Sigmoid colon (tissue), 4 donors: ENCODE measurements at regions not wholly inside any gene's neighbourhood (a gene's known extent, or its start where the extent isn't known, plus 50 kb on each side); places are given as distances from the start of the nearest gene placed in this dataset.

Experiments used
- EP300 ChIP-seq, 4 donors: sonication (generic); formaldehyde crosslinking; IDR thresholded peaks; one replicate each; pipeline ENCODE4 v1.6.1; 2017; ENCODE audit warnings: antibody characterized with exemption in 4 of 4
- POLR2A ChIP-seq, 2 donors: fragments of 450-650 bp; IDR thresholded peaks; one replicate each; pipeline ENCODE4 v1.6.1; 2016; ENCODE audit warnings: antibody characterized with exemption in 2 of 2, mild to moderate bottlenecking in 2 of 2, moderate library complexity in 2 of 2
- POLR2AphosphoS5 ChIP-seq, 4 donors: sonication (generic); formaldehyde crosslinking; IDR thresholded peaks; one replicate each; pipeline ENCODE4 v1.6.1; 2017; ENCODE audit warnings: antibody characterized with exemption in 4 of 4
- TF ChIP-seq, protein P1 (sequence below), 4 experiments: fragments of 450-650 bp in 3 of 4; fragments of 200-600 bp in 1 of 4; IDR thresholded peaks; one replicate each; pipeline ENCODE4 v1.5.1; 2016 to 2019; ENCODE audit warnings: antibody characterized with exemption in 4 of 4, mild to moderate bottlenecking in 3 of 4, moderate library complexity in 2 of 4

DNA sequence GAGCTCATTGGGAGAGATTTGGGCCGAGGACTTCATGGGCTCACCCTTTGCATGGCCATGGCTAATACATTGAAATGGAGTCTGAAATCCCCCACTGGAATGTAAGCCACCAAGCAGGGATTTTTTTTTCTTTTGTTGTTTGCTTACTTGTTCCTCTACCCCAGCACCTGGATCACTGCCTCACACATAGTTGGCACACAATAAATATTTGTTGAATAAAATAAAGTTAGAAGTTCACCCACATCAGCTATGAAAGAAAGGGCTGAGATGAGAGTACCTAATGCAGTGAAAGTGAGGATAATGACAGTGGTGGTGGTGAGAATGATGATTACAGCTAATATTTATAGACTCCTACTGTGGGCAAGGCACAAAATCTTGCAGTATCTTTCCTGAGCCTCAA, 98.1 kb upstream of the ANXA1 start:
- TF ChIP-seq EP300 (IDR thresholded peaks at IDR 0.05) (no peak), POLR2AphosphoS5 (IDR thresholded peaks at IDR 0.05) (no peak), POLR2A (IDR thresholded peaks at IDR 0.05) (no peak)
- TF ChIP-seq, protein P1, sequence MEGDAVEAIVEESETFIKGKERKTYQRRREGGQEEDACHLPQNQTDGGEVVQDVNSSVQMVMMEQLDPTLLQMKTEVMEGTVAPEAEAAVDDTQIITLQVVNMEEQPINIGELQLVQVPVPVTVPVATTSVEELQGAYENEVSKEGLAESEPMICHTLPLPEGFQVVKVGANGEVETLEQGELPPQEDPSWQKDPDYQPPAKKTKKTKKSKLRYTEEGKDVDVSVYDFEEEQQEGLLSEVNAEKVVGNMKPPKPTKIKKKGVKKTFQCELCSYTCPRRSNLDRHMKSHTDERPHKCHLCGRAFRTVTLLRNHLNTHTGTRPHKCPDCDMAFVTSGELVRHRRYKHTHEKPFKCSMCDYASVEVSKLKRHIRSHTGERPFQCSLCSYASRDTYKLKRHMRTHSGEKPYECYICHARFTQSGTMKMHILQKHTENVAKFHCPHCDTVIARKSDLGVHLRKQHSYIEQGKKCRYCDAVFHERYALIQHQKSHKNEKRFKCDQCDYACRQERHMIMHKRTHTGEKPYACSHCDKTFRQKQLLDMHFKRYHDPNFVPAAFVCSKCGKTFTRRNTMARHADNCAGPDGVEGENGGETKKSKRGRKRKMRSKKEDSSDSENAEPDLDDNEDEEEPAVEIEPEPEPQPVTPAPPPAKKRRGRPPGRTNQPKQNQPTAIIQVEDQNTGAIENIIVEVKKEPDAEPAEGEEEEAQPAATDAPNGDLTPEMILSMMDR (IDR thresholded peaks at IDR 0.05), result no peak
